ENCODE measurements at regions not wholly inside any gene's neighbourhood (a gene's known extent, or its start where the extent isn't known, plus 50 kb on each side); places are given as distances from the start of the nearest gene placed in this dataset.

- H3K79me2 ChIP-seq (ENCODE audit: control insufficient read depth, insufficient read depth, low read length), result no peaks in the 10 kb centered on the region
- no peak for DNase-seq (ENCODE audit: low read depth, low spot score)
- dilution Hi-C loops (cut with MboI; ENCODE audit: extremely low pct_ligation_motif_present, low sequenced_read_pairs), result no loop called here
Measured at GRCh38 chr10:121250995-121251764, 347.1 kb downstream of the FGFR2 start.

GRCh38 chr10:121252756-121253155 is 345.5 kb downstream of the FGFR2 start:
- no peaks in the 10 kb centered on the region for H4K20me1 ChIP-seq (ENCODE audit: control insufficient read depth, extremely low read depth, insufficient read depth, low read length)
- dilution Hi-C loops (cut with MboI; ENCODE audit: extremely low pct_ligation_motif_present, low sequenced_read_pairs), result no loop called here
- H3K9me3 ChIP-seq (ENCODE audit: control insufficient read depth, low read depth, low read length), result no peaks in the 10 kb centered on the region
- no peak overlapping the region for H2AFZ ChIP-seq (ENCODE audit: control insufficient read depth, low read length)
- H3K4me3 ChIP-seq (ENCODE audit: control insufficient read depth in 2 of 3, extremely low read depth in 1 of 3, insufficient read depth in 2 of 3, low read depth in 1 of 3, low read length in 3 of 3), result no peak overlapping the region
- TF ChIP-seq EZH2 (IDR thresholded peaks at IDR 0.05; ENCODE audit: low read length), result no peak
- no peak for TF ChIP-seq CTCF (optimal IDR thresholded peaks at IDR 0.05 in 1 of 3, IDR thresholded peaks at IDR 0.05 in 1 of 3, conservative IDR thresholded peaks at IDR 0.05 in 1 of 3; ENCODE audit: extremely low read depth in 1 of 3, insufficient read depth in 2 of 3, low read length in 3 of 3)
- no peak for DNase-seq (ENCODE audit: low read depth, low spot score)
- FAIRE-seq, result no peak
- H3K27ac ChIP-seq (ENCODE audit: control insufficient read depth, insufficient read depth, low read length), result no peak overlapping the region
- no peaks in the 10 kb centered on the region for H3K36me3 ChIP-seq (ENCODE audit: control insufficient read depth in 2 of 2, extremely low read depth in 1 of 2, insufficient read depth in 2 of 2, low read length in 2 of 2)
- H3K79me2 ChIP-seq (ENCODE audit: control insufficient read depth, insufficient read depth, low read length), result no peaks in the 10 kb centered on the region
- no peaks in the 10 kb centered on the region for H3K27me3 ChIP-seq (ENCODE audit: control insufficient read depth, extremely low read depth, insufficient read depth, low read length)
- no peak overlapping the region for H3K9ac ChIP-seq (ENCODE audit: control insufficient read depth, extremely low read depth, insufficient read depth, low read length)
- H3K9me1 ChIP-seq (ENCODE audit: control insufficient read depth, extremely low read depth, insufficient read depth, low read length), result no peaks in the 10 kb centered on the region
- no peaks in the 10 kb centered on the region for H3K4me1 ChIP-seq (ENCODE audit: control insufficient read depth, extremely low read depth, insufficient read depth, low read length)
- no peak overlapping the region for H3K4me2 ChIP-seq (ENCODE audit: control insufficient read depth, extremely low read depth, insufficient read depth, low read depth, low read length)

More at GRCh38 chr10:121250995-121251764, 347.1 kb downstream of the FGFR2 start:
- H3K27ac ChIP-seq (ENCODE audit: control insufficient read depth, insufficient read depth, low read length), result no peak overlapping the region
- no peaks in the 10 kb centered on the region for H3K4me1 ChIP-seq (ENCODE audit: control insufficient read depth, extremely low read depth, insufficient read depth, low read length)
- no peaks in the 10 kb centered on the region for H3K9me1 ChIP-seq (ENCODE audit: control insufficient read depth, extremely low read depth, insufficient read depth, low read length)
- no peak overlapping the region for H3K9ac ChIP-seq (ENCODE audit: control insufficient read depth, extremely low read depth, insufficient read depth, low read length)
- no peak overlapping the region for H3K4me2 ChIP-seq (ENCODE audit: control insufficient read depth, extremely low read depth, insufficient read depth, low read depth, low read length)
- no peak overlapping the region for H3K4me3 ChIP-seq (ENCODE audit: control insufficient read depth in 2 of 3, extremely low read depth in 1 of 3, insufficient read depth in 2 of 3, low read depth in 1 of 3, low read length in 3 of 3)
- H2AFZ ChIP-seq (ENCODE audit: control insufficient read depth, low read length), result no peak overlapping the region
- no peaks in the 10 kb centered on the region for H4K20me1 ChIP-seq (ENCODE audit: control insufficient read depth, extremely low read depth, insufficient read depth, low read length)
- TF ChIP-seq CTCF (optimal IDR thresholded peaks at IDR 0.05 in 1 of 3, IDR thresholded peaks at IDR 0.05 in 1 of 3, conservative IDR thresholded peaks at IDR 0.05 in 1 of 3; ENCODE audit: extremely low read depth in 1 of 3, insufficient read depth in 2 of 3, low read length in 3 of 3) (no peak), EZH2 (IDR thresholded peaks at IDR 0.05; ENCODE audit: low read length) (no peak)
- FAIRE-seq, result no peak
- H3K36me3 ChIP-seq (ENCODE audit: control insufficient read depth in 2 of 2, extremely low read depth in 1 of 2, insufficient read depth in 2 of 2, low read length in 2 of 2), result no peaks in the 10 kb centered on the region
- H3K27me3 ChIP-seq (ENCODE audit: control insufficient read depth, extremely low read depth, insufficient read depth, low read length), result no peaks in the 10 kb centered on the region
- no peaks in the 10 kb centered on the region for H3K9me3 ChIP-seq (ENCODE audit: control insufficient read depth, low read depth, low read length)
